ENCODE measurements at regions not wholly inside any gene's neighbourhood (a gene's known extent, or its start where the extent isn't known, plus 50 kb on each side); places are given as distances from the start of the nearest gene placed in this dataset.

GRCh38 chr3:162525066-162525742 is 1028.6 kb downstream of the OTOL1 start:
- Histone ChIP-seq H3K9me3 (replicated peaks in 1 of 11) (peaks cover 0 to 9% (median 0%) of the 10 kb centered on the region in 11 experiments; a peak in 7 of 22 replicates), H3K9ac (peak overlapping the region in 6 of 11 experiments; percentile 36 to 67 (median 46); a peak in 10 of 22 replicates), H3K27ac (peak overlapping the region in 8 of 11 experiments; percentile 21 to 85 (median 76); a peak in 15 of 22 replicates), H4K20me1 (no peaks in the 10 kb centered on the region), H3K27me3 (no peaks in the 10 kb centered on the region), H3K4me1 (peaks cover 13 to 46% (median 31%) of the 10 kb centered on the region in 10 experiments), H3K36me3 (no peaks in the 10 kb centered on the region), H3K4me3 (0 out of 20 replicates have a peak overlapping the region, but pooled peaks of 1 of the 10 experiments have one; percentile 3), H3K4me2 (peak overlapping the region; percentile 27 to 83 (median 73); a peak in 21 of 22 replicates)
- TF ChIP-seq Cebpa-rat (IDR thresholded peaks at IDR 0.05) = no peak

DNA sequence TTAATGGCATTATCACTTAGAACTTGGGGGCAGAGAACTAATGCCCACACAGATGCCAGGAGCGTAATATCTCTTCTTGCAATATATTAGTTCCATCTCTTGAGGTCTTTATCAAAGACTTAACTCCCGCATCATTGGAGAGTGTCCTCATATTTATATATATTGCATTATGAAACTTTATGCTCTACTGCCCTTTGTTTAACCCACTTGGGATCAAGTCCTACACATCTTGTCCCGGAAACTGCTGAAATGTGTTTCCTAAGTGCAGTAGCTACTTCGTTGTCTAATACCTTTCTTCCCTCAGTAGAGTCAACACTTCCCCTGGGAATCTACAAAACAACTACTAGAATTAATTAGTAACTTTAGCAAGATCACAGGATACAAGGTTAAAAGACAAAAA is 1029.2 kb downstream of the OTOL1 start:
- peaks cover 13 to 46% (median 31%) of the 10 kb centered on the region in 10 experiments for H3K4me1 ChIP-seq

GRCh38 chr3:162534431-162534830 is 1037.8 kb downstream of the OTOL1 start:
- Histone ChIP-seq H3K36me3 (no peaks in the 10 kb centered on the region), H3K27ac (no peak overlapping the region), H4K20me1 (no peaks in the 10 kb centered on the region), H3K4me1 (no peaks in the 10 kb centered on the region), H3K4me2 (no peak overlapping the region), H3K4me3 (no peak overlapping the region), H3K9me3 (replicated peaks in 1 of 11) (no peaks in the 10 kb centered on the region), H3K9ac (no peak overlapping the region), H3K27me3 (no peaks in the 10 kb centered on the region)
- no peak for TF ChIP-seq Cebpa-rat (IDR thresholded peaks at IDR 0.05)

More for the DNA sequence above, 1029.2 kb downstream of the OTOL1 start:
- Histone ChIP-seq H3K27me3 (no peaks in the 10 kb centered on the region), H3K4me3 (no peak overlapping the region), H3K27ac (peak overlapping the region in 6 of 11 experiments; percentile 63 to 85 (median 78); a peak in 12 of 22 replicates), H3K9ac (peak overlapping the region in 3 of 11 experiments; percentile 44 to 67 (median 56); a peak in 3 of 22 replicates), H3K4me2 (peak overlapping the region in 10 of 11 experiments; percentile 50 to 83 (median 74); a peak in 19 of 22 replicates), H4K20me1 (no peaks in the 10 kb centered on the region), H3K9me3 (replicated peaks in 1 of 11) (peaks cover 0 to 9% (median 0%) of the 10 kb centered on the region in 11 experiments; a peak in 7 of 22 replicates), H3K36me3 (no peaks in the 10 kb centered on the region)
- TF ChIP-seq Cebpa-rat (IDR thresholded peaks at IDR 0.05) = peak in 2 of 11 experiments; percentile 39 to 47; a peak in 2 of 22 replicates

DNA sequence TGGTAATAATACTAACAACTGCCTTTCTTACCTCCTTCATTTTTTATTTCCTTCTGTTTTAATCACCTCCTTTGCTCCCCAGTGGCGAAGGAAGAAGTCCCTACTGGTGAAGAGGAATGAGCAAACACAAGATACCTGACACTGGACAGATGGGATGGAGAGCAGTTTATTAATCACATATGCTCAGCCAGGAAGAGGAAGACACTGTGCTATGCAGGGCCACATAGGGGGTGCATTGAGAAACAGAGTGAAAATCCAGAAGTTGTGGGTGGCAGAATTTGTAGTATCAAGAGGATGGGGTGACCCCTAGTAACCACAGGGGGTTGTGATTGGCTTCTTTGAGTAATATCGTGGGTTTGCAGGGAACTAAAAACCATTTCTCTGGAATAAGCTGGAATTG is 1041.9 kb downstream of the OTOL1 start:
- Histone ChIP-seq H3K4me3 (no peak overlapping the region), H3K27me3 (no peaks in the 10 kb centered on the region), H3K9me3 (replicated peaks in 1 of 11) (no peaks in the 10 kb centered on the region), H3K9ac (no peak overlapping the region), H3K36me3 (no peaks in the 10 kb centered on the region), H4K20me1 (no peaks in the 10 kb centered on the region), H3K4me2 (no peak overlapping the region), H3K27ac (no peak overlapping the region), H3K4me1 (0 out of 20 replicates have a peak, but pooled peaks cover 0 to 4% (median 0%) of the 10 kb centered on the region in 10 experiments)
- no peak for TF ChIP-seq Cebpa-rat (IDR thresholded peaks at IDR 0.05)

DNA sequence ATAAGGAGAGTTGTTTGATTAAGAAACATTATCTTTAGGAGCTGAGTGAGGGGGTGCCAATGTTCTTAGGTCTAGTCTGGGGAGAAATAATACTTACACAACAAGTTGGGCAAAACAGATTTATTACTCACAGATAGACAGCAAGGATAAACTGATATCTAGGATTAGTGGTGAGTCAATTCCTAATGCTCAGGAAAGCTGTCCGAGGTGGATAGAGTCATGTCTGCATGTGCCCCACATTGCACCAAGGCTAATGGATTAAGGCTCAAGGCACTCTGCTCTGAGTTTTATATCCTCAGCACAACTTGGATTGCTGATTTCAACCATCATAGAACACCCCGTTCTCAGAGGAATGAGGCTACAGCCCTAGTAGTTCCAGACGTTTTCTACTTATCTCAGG is 1042.3 kb downstream of the OTOL1 start:
- Histone ChIP-seq H3K9me3 (replicated peaks in 1 of 11) (no peaks in the 10 kb centered on the region), H3K4me1 (0 out of 20 replicates have a peak, but pooled peaks cover 0 to 4% (median 0%) of the 10 kb centered on the region in 10 experiments), H3K4me2 (no peak overlapping the region), H3K27me3 (no peaks in the 10 kb centered on the region), H3K27ac (no peak overlapping the region), H4K20me1 (no peaks in the 10 kb centered on the region), H3K36me3 (no peaks in the 10 kb centered on the region), H3K9ac (no peak overlapping the region), H3K4me3 (no peak overlapping the region)
- no peak for TF ChIP-seq Cebpa-rat (IDR thresholded peaks at IDR 0.05)

GRCh38 chr3:162540421-162540820 is 1043.8 kb downstream of the OTOL1 start:
- no peaks in the 10 kb centered on the region for H3K36me3 ChIP-seq
- no peak for TF ChIP-seq Cebpa-rat (IDR thresholded peaks at IDR 0.05)
- H3K27ac ChIP-seq = no peak overlapping the region
- H4K20me1 ChIP-seq = no peaks in the 10 kb centered on the region
- no peaks in the 10 kb centered on the region for H3K9me3 ChIP-seq (replicated peaks in 1 of 11)
- H3K4me3 ChIP-seq = no peak overlapping the region
- no peak overlapping the region for H3K9ac ChIP-seq
- no peak overlapping the region for H3K4me2 ChIP-seq
- no peaks in the 10 kb centered on the region for H3K27me3 ChIP-seq
- H3K4me1 ChIP-seq = 0 out of 20 replicates have a peak, but pooled peaks cover 0 to 4% (median 0%) of the 10 kb centered on the region in 10 experiments

DNA sequence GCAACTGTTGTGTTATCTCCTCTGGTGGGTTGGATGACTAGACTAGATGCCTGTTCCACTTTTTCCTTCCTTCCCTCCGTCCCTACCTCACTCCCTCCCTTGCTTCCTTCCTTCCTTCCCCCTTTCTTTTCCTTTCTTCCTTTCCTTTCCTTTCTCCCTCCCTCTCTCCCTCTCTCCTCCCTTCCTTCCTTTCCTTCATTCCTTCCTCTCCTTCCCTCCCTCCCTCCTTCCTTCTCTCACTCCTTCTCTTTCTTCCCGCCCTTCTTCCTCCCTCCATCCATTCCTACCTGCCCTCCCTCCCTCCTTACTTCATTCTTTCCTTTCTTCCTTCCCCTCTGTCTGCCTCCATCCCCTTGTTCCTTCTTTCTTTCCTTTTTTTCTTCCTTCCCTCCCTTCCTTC is 1045.3 kb downstream of the OTOL1 start:
- Histone ChIP-seq H3K9ac (no peak overlapping the region), H3K4me3 (no peak overlapping the region), H4K20me1 (no peaks in the 10 kb centered on the region), H3K4me1 (0 out of 20 replicates have a peak, but pooled peaks cover 0 to 4% (median 0%) of the 10 kb centered on the region in 10 experiments), H3K9me3 (replicated peaks in 1 of 11) (no peaks in the 10 kb centered on the region), H3K27me3 (no peaks in the 10 kb centered on the region), H3K4me2 (no peak overlapping the region), H3K27ac (no peak overlapping the region), H3K36me3 (no peaks in the 10 kb centered on the region)
- no peak for TF ChIP-seq Cebpa-rat (IDR thresholded peaks at IDR 0.05)

DNA sequence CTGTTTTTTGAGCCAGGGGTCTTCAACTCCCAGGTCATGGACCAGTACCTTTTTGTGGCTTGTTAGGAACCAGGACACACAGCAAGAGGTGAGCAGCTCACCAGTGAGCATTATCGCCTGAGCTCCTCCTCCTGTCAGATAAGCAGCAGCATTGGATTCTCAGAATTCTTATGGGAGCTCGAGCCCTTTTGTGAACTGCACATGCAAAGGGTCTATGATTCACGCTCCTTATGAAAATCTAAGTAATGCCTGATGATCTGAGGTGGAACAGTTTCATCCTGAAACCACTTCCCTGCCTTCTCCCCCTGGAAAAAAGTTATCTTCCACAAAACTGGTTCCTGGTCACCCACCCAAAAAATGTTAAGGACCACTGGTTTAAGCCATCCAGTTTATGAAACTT is 1047.6 kb downstream of the OTOL1 start:
- no peak overlapping the region for H3K4me2 ChIP-seq
- no peak overlapping the region for H3K4me3 ChIP-seq
- H3K27me3 ChIP-seq = no peaks in the 10 kb centered on the region
- no peak for TF ChIP-seq Cebpa-rat (IDR thresholded peaks at IDR 0.05)
- no peaks in the 10 kb centered on the region for H4K20me1 ChIP-seq
- H3K9ac ChIP-seq = no peak overlapping the region
- H3K36me3 ChIP-seq = no peaks in the 10 kb centered on the region
- H3K4me1 ChIP-seq = 0 out of 20 replicates have a peak, but pooled peaks cover 0 to 4% (median 0%) of the 10 kb centered on the region in 10 experiments
- H3K27ac ChIP-seq = no peak overlapping the region
- no peaks in the 10 kb centered on the region for H3K9me3 ChIP-seq (replicated peaks in 1 of 11)

GRCh38 chr3:162546910-162547309 is 1050.3 kb downstream of the OTOL1 start:
- Histone ChIP-seq H4K20me1 (no peaks in the 10 kb centered on the region), H3K27me3 (no peaks in the 10 kb centered on the region), H3K9me3 (replicated peaks in 1 of 11) (no peaks in the 10 kb centered on the region), H3K36me3 (no peaks in the 10 kb centered on the region), H3K9ac (no peak overlapping the region), H3K27ac (no peak overlapping the region), H3K4me2 (no peak overlapping the region), H3K4me3 (no peak overlapping the region), H3K4me1 (0 out of 20 replicates have a peak, but pooled peaks cover 0 to 4% (median 0%) of the 10 kb centered on the region in 10 experiments)
- no peak for TF ChIP-seq Cebpa-rat (IDR thresholded peaks at IDR 0.05)

Measured in BLaER1 treated with 17β-estradiol and CSF1 and Interleukin-3, amounts not matched to agents 10 nM and 100 nM (cell line).